GM18499 (cell line): ENCODE measurements at regions not wholly inside any gene's neighbourhood (a gene's known extent, or its start where the extent isn't known, plus 50 kb on each side); places are given as distances from the start of the nearest gene placed in this dataset.
"Not testable (repeated sequence)": the region's sequence is repeated elsewhere in the genome, so short reads cannot be mapped to it uniquely, and the experiment has no call there.

ENCODE experiments used
- ATAC-seq: cut with Tn5 transposase; IDR thresholded peaks from one replicate; pipeline ENCODE4 v1.9.1; 2021; ENCODE audit warnings: moderate number of reproducible peaks; ENCODE audit not compliant: insufficient read depth, unreplicated experiment

DNA sequence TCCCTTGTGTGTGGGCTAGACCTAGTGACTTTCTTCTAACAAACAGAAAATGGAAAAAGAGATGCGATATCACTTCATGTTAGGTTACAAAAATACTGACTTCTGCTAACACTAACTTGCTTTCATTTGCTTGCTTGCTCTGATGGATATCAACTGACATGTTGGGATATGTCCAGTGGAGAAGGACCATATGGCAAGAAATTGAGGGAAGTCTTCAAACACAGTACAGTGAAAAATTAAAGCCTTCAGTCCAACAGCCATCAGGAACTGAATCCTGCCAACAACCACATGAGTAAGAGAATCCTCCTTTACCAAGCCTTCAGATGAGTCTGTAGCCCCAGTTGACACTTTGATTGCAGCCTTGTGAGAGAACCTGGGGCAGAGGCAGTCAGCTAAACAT, 143.9 kb downstream of the MAIP1 start:
- no peak for ATAC-seq

DNA sequence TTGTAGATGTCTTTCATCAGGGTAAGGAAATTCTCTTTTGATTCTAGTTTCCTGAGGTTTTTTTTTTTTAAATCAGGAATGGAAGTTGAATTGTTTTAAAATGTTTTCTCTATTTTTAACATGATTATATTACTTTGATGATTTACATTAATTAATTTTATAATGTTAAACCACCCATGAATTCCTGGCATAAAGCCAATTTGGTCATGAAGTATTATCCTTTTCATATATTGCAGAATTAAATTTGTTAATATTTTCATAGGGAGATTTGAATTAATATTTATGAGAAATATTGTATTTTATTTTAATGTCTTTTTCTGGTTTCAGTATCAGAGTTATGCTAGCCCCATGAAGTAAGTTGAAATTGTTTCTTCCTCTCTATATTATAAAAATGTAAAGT, 144.6 kb downstream of the MAIP1 start:
- no peak for ATAC-seq

DNA sequence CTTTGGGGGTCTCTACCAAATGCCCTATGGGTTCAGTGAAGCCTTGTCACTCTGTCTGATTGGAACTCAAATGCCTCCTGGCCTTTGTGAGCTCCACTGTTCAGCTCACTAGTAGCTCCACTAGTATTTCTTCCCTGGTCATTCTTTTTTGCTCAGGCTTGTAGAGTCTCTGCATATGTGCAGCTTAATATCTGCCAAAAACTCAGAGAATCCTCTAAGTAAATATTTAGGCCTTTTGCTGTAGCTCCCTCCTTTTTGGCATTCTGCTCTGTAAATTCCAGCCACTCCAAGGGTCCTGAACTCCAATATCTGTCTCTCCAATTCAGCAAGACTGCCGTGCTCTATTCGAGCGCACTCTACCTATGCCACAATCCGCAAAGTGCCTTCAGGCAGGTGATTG, 146.5 kb downstream of the MAIP1 start:
- no peak for ATAC-seq

DNA sequence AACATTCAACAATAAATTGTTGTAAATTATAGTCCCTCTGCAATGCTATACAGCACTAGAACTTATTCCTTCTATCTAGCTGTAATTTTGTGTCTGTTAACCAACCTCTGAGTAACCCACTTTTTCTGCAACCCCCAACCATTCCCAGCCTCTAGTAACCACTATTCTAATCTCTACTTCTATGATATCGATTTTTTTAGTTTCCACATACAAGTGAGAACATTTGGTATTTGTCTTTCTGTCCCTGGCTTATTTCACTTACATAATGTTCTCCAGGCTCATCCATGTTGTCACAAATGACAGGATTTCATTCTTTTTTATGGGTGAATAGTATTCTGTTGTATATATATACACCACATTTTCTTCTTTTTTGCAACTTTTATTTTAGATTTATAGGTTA, 147.6 kb downstream of the MAIP1 start:
- ATAC-seq = no peak

DNA sequence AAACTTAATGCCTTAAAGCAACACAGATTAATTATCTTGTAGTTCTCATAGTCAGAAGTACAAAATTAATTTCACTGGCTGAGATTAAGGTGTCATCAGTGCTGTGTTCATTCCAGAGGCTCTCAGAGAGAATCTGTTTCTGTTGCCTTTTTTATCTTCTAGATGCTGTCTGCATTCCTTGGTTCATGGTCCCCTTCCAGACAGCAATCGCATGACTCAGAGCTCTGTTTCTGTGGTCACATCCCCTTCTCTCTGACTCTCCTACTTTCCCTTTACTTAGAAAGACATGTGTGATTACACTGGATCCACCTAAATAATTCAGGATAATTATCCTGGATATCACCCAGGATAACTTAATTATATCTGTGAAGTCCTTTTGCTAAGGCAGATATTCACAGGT, 148.6 kb downstream of the MAIP1 start:
- ATAC-seq = no peak

DNA sequence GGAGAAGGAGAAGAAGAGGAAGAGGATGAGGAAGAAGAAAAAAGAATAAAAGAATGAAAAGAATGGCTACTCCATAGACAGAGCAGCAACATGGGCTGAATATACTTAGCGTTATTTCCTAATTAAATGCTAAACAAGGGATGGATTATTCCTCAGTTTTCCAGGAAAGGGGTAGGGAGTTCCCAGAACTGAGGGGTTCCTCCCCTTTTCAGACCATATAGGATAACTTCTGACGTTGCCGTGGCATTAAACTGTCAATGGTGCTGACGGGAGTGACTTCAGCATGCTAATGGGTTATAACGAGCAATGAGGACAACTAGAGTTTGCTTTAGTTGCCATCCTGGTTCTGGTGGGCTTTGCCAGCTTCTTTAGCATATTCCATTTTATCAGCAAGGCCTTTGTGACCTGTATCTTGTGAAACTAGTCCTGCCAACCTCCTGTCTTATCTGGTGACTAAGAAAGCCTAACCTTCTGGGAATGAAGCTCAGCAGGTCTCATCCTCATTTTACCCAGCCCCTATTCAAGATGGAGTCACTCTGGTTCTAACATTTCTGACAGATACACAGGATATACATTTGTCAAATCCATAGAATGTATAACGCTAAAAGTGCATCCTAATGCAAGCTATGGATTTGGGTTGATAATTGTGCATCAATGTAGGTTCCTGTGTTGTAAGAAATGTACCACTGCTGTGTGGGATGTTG, 152.3 kb downstream of the MAIP1 start:
- no peak for ATAC-seq

DNA sequence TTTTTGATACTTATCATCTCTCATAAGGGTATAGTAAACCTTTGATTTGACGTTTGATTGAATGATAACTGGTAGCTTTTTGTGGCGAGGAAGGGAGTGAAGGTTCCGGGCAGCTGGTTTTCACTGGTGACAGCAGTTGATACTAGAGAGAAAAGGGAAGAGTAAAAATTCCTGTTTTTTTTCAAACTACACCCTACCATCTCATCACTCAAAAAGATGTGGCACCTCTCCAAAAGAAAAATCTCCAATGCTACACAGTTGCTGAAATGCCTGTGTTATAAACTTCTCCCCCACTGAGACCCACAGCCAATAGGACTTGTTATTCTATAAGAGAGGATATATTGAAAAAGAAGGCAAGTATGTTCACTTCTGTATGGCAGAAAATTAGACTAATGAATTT, 154.0 kb downstream of the MAIP1 start:
- ATAC-seq = no peak

DNA sequence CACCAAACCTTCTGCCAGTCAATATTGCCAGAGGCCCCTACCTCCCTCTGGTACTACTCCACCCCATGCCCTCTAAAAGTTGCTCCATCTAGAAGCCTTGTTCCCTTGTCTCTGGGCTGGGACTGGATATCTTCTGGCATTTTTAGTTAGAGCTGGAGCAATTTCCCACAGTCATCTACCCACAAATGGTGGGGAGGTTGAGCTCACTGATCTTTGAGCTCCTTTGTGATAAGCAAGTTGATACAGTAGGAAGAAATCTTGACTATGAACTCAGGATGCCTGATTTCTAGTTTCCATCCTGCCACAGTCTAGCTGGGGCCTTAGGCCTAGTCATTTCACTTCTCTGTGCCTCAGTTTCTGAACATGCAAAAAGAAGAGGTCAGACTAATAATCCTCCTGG, 155.0 kb downstream of the MAIP1 start:
- ATAC-seq = no peak

DNA sequence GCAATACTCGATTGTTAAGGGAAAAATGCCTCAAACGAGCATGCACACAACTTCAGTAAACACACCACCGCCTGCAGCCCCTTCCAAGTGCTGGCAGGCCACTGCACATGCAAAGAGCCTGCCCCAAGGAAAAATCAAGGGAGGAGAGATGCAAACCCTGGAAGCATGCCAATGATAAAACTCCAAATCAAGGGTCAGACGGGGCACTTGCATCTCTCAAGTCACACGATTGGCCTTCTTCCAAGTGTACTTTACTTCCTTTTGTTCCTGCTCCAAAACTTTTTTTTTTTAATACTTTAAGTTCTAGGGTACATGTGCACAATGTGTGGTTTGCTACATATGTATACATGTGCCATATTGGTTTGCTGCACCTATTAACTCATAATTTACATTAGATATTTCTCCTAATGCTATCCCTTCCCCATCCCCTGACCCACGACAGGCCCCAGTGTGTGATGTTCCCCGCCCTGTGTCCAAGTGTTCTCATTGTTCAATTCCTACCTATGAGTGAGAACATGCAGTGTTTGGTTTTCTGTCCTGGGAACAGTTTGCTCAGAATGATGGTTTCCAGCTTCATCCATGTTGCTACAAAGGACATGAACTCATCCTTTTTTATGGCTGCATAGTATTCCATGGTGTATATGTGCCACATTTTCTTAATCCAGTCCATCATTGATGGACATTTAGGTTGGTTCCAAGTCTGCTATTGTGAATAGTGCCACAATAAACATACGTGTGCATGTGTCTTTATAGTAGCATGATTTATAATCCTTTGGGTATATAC, 157.8 kb downstream of the MAIP1 start:
- not testable (repeated sequence) for ATAC-seq

DNA sequence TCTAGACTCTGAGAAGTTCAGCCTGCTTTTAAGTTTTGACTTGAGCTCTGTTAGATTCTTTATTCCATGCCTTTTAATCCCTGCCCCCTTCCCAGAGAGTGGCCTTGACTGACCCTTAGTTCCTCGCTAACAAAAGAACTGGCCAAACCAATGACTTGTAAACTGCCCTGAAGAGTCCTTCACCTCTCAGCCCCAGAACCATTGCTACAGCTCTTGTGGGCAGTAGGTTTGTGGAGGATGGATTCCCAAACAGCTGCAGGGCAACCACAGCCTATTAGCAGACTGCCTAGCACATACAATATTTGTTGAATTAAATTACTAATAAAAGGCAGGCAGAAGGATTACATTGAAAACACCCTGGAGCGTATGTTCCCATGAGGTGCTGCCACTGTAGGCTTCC, 163.9 kb downstream of the MAIP1 start:
- ATAC-seq = no peak

DNA sequence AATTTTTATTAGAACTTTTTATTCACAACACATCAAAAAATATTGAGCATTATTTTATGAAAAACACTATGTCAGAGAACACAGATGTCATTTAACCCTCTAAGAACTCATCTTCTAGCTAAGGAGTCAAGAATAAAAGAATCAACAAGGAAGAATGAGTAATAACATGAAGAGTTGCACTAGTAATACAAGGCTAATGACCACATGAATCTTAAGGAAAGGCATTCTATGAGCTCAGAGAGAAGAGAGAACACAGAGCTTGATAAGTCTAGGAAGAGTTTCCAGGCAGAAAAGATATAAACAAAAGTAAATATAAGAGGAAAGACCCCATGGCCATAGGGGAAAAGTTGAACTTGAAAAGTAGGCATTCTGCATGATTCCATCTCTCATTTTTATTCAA, 166.5 kb downstream of the MAIP1 start:
- no peak for ATAC-seq

DNA sequence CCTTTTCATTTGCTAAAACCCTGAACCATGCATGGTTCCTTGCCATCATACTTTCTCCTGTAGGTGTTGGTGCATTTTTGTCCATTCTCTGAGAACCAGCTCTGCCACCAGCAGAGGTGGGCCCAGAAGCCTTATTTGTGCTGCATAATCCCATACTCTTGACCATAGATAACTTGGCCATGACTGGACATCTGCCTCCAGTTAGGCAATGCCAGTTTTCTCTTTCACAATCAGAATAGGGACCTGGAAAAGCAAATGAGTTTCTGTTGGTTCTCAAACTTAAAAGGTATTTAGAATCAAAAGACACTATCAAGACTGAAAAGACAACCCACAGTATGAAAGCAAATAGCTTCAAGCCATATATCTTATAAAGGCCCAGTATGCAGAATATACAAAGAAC, 167.3 kb downstream of the MAIP1 start:
- no peak for ATAC-seq

DNA sequence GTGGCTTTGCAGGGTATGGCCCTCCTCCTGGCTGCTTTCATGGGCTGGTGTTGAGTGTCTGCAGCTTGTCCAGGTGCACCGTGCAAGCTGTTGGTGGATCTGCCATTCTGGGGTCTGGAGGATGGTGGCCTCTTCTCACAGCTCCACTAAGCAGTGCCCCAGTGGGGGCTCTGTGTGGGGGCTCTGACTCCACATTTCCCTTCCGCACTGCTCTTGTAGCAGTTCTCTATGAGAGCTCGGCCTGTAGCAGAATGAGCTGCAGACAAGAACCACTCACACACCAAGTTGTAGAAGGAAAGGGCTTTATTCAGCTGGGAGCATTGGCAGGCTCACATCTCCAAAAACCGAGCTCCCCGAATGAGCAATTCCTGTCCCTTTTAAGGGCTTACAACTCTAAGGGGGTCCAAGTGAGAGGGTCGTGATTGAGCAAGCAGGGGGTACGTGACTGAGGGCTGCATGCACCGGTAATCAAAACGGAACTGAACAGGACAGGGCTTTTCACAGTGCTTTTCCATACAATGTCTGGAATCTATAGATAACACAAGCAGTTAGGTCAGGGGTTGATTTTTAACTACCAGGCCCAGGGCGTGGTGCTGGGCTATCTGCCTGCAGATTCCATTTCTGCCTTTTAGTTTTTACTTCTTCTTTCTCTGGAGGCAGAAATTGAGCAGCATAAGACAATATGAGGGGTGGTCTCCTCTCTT, 169.4 kb downstream of the MAIP1 start:
- ATAC-seq = not testable (repeated sequence)

DNA sequence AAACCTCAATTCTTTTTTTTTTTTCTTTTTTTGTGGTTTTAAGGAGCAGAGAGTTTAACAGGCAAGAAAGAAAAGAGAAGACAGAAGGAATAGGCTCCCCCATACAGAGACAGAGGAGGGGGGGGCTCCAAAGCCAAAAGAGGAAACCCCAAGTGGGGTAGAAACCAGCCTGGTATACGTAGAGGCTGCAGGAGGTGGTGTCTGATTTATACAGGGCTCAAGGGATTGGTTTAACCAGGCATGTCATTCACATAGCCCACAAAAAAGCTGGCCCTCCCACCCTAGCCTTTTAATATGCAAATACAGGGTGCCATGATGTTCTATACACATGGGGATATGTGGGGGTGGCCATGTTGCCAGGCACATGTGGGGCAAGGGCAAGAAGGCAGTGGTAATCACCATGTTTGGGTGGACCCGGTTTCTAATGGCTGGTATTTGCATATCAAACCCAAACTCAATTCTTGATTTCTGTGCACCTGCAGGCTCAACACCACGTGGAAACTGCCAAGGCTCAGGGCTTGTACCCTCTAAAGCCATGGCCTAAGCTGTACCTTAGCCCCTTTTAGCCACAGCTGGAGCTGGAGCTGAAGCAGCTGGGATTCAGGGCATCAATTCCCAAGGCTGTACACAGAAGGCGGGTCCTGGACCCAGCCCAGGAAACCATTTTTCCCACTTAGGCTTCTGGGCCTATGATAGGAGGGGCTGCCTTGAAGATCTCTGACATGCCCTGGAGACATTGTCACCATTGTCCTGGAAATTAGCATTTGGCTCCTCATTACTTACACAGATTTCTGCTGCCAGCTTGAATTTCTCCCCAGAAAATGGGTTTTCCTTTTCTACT, 170.3 kb downstream of the MAIP1 start:
- ATAC-seq = no peak

DNA sequence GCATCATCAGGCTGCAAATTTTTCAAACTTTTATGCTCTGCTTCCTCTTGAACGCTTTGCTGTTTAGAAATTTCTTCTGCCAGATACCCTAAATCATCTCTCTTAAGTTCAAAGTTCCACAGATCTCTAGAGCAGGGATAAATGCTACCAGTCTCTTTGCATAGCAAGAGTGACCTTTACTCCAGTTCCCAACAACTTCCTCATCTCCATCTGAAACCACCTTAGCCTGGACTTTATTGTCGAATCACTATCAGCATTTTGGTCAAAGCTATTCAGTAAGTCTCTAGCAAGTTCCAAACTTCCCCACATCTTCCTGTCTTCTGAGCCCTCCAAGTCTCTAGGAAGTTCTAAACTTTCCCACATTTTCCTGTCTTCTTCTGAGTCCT, 170.9 kb downstream of the MAIP1 start:
- ATAC-seq = not testable (repeated sequence)

DNA sequence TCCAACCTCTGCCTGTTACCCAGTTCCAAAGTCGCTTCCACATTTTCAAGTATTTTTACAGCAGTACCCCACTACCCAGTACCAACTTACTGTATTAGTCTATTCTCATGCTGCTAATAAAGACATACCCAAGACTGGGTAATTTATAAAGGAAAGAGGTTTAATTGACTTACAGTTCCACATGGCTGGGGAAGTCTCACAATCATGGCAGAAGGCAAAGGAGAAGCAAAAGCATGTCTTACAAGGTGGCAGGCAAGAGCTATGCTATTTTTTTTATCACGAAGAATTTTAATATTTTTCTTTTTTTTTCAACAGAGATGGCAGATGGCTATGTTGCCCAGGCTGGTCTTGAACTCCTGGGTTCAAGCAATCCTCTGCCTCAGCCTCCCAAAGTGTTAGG, 171.3 kb downstream of the MAIP1 start:
- ATAC-seq = not testable (repeated sequence)

DNA sequence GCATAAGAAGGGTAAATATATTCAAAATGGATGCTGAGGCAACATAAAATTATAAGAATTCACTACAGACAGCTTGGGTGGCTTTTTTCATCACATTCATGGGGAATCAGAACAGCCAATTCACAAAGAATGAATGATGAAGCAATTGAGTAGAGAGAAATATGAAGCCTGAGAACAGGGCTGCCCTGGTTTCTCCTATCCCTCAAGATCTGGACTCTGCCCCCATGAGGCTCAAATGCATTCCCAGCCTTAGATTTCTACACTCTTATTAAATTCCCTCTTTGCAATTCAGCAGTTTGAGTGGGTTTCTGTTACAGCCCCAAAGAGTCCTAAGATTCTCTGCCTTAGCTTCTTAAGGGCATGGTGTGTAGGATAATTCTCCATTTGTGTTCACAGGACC, 172.5 kb downstream of the MAIP1 start:
- no peak for ATAC-seq

DNA sequence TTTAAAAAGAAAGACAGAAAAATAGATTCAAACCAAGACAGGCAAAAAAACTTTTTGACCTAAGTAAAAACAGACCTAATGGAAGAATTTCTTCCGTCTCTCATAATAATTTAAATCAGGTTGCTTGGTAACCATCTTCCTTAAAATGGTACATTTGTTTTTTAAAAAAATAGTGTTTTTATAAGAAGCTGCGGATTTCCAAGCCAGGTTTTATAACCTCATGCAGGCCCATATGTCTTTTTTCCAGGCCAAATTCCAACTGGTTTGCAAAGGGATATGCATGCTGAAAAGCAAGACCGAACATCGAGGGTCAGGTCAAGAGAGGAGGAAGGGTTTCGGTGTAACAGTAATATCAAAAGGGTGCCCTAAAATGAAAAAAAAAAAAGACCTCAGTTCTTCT, 172.9 kb downstream of the MAIP1 start:
- no peak for ATAC-seq

DNA sequence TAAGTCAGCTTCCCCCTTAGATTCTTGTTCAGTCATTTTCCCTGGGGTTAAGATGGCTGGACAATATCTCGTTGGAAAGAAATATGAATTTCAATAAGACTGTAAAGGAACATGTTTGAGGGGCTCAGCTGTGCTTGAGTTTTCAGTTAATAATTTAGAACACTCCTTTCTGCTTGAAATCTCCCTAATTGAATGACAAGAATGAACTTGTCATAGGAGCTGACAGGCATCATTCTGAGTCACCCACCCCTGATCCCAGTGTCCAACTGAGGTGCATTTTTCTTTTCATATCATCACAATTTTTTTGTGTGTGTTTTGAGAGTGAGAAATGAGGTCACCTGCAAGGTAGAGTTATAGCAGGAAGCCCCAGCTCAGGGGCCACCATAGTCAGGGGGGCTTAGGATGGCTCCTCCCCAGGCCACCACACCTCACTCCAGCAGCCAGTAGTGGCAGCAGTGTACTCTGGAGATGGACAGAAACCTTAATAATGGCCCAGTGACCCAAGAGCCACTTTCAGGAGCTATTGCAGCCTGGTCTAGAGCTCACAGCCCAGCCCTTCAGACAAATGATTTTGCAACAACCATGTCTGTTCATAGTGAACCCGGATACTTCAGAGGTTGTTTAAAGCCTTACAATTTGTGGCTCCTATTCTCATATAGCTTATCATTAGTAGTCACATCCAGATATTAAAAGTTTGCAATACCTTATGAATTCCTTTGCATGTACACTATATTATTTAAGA, 174.5 kb downstream of the MAIP1 start:
- ATAC-seq = no peak

DNA sequence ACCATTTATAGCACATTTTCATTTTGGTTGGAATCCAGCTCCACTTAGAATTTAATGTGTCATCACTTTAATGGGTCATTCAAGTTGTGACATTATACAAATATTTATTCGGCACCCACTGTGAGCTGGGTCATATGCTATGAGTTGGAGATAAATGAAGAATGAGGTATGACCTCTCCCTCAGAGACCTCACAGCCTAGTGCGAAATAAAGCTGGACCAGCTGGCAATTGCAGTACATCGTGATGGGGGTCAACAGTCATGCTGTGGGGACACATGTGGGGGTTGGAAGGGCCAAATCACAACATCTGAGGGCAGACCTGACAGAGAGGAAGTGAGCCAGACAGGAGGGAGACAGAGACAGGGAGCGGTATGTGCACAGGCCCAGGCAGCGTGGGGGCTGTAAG, 175.4 kb downstream of the MAIP1 start:
- ATAC-seq = no peak
